ENCODE measurements at regions not wholly inside any gene's neighbourhood (a gene's known extent, or its start where the extent isn't known, plus 50 kb on each side); places are given as distances from the start of the nearest gene placed in this dataset.
"Not testable (repeated sequence)": the region's sequence is repeated elsewhere in the genome, so short reads cannot be mapped to it uniquely, and the experiment has no call there.

DNA sequence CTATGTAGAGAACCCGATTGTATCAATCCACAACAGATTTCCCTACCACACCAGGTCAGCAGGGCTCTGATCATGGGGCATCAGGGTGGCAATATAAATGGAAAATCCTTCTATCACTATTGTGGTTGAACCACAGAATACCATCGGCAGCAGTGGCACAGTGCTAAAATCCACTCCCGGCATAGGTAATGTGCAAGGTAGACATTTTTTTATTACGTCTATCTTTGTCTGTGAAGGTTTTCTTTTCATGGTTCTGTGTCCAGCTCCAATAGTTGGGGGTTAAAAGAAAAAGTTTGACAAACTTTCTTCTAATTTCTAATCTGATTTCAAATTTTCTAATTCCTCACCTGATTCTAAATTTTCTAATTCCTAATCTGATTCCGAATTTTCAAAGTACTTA is 302.7 kb upstream of the PREP start:
- DNase-seq: no peak

- DNase-seq: no peak
Observed at GRCh38 chr6:105695461-105695860, 292.6 kb upstream of the PREP start.

DNA sequence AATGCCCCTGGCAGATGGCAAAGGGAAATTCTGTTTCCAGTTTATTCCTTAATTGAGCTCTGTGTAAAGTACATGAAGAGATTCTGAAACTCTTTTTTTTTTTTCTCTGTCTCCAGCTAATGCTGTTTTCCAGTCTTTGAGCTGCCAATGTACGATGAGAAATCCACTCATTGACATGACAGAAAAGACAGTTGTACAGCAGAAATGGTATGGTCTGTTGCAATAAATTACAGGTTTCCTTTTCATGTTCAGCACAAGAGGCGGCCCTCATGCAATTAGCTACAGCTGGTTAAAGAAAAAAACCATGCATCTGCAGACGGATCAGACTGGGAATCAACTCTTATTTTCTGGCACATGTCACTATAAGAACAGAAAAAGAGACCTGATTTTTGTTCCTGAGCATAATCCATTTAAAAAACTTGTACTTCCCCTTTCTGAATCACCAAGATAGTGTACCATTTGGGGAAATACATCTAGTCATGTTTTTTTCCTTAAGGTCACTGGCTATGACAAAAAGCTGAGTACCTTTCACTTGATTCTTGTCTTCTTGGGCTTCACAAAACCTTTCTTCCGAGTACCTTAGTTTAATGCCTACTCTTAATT is 289.8 kb upstream of the PREP start:
- no peak for DNase-seq

- no peak for DNase-seq
Observed at GRCh38 chr6:105691971-105692370, 289.1 kb upstream of the PREP start.

GRCh38 chr6:105691081-105691480 is 288.2 kb upstream of the PREP start:
- no peak for DNase-seq

DNA sequence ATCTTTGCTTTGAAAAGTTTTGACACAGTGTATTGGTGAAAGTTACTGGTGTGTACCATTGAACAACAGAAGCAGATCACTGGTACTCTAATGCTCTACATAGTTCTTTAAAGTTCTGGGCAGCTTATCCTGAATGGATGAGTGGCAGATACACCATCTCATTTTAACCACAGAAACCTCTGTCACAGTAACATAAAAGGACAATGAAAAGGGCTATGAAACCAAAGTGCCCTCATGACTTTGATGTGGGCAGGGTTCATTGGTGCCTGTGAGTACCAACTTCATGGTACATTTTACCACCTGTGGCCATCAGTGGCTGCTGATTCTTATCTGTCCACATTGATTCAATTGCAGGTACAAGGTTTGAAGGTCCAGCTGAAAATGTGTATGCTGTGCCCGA is 285.7 kb upstream of the PREP start:
- DNase-seq: no peak

DNA sequence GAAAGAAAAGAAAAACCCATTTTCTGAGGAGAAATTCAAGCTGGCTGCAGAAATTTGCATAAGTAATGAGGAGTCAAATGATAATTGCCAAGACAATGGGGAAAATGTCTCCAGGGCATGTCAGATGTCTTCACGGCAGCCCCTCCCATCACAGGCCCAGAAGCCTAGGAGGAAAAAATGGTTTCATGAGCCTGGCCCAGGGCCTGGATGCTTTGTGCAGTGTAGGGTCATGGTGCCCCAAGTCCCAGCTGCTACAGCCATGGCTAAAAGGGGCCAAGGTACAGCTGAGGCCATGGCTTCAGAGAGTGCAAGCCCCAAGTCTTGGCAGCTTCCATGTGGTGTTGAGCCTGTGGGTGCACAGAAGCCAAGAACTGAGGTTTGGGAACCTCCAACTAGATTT is 283.9 kb upstream of the PREP start:
- DNase-seq: not testable (repeated sequence)

GRCh38 chr6:105681061-105681460 is 278.2 kb upstream of the PREP start:
- DNase-seq: no peak

DNA sequence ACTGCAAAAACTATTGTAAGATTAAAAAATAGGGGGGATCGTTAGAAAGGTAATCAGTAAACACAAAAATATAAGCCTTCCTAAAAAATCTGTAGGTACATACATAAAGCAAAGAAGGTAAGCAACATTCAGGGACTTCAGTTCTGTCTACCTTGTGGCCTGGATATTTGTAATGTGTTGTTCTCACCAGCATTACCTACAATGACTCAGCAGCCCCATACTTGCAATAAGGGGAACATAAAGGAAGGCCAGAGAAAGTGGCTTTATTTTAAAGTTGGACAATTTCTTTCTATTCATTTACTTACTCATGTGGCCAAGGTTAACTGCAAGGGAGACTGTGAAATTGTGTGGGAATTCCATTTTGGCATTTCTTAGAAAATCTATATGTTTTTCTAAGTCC is 277.2 kb upstream of the PREP start:
- no peak for DNase-seq

GRCh38 chr6:105678516-105678915 is 275.6 kb upstream of the PREP start:
- no peak for DNase-seq

GRCh38 chr6:105677671-105678475 is 275.0 kb upstream of the PREP start:
- DNase-seq: no peak

GRCh38 chr6:105676857-105677256 is 274.0 kb upstream of the PREP start:
- DNase-seq: no peak

- no peak for DNase-seq
Observed at GRCh38 chr6:105675715-105676397, 273.0 kb upstream of the PREP start.

GRCh38 chr6:105672856-105673538 is 270.1 kb upstream of the PREP start:
- not testable (repeated sequence) for DNase-seq

DNA sequence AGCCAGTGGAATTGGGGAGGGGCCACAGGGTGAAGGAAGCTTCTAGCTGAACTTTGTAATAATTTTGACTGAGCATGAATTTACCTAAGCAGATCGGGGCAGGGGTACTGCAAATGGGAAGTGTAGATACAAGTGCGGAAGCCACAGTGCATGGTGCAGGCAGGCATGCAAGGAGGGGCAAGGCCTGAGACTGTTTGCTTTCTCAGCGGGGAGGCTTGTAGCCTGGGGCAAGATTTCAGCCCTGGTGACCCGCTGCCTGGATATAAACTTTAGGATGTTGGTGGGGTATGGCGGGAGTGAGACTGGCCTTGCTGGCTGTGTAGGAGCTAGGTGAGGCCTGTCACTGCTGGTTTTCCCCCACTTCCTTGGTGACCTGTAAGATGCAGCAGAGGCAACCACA is 266.4 kb upstream of the PREP start:
- no peak for DNase-seq

DNA sequence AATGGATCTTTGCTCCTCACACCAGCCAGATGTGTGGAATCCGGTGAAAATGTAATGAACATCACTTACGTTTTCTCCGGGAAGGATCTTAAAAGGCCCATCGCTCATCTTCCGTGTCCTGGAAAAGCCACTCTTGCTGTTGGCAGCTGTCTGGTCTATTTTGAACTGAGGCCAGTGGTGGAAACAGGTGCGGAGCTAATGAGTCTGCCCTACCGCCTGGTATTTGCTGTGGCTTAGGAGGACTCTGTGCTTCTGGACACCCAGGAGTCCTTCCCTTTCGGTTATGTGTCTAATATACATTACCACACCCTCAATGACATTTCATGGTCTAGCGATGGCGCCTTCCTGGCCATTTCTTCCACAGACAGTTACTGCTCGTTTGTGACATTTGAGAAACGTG is 264.2 kb upstream of the PREP start:
- no peak for DNase-seq

DNA sequence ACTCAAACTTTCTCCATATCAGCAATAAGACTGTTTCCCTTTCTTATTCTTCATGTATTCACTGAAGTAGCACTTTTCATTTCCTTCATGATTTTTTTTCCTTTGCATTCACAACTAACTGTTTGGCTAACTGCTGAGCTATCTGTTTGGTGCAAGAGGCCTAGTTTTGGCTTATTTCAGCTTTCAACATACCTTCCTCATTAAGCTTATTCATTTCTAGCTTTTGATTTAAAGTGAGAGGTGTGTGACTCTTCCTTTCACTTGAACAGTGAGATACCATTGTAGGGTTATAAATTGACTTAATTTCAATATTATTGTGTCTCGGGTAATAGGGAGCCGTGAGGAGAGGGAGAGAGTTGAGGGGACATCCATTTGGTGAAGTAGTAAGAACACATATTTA is 262.0 kb upstream of the PREP start:
- no peak for DNase-seq

DNA sequence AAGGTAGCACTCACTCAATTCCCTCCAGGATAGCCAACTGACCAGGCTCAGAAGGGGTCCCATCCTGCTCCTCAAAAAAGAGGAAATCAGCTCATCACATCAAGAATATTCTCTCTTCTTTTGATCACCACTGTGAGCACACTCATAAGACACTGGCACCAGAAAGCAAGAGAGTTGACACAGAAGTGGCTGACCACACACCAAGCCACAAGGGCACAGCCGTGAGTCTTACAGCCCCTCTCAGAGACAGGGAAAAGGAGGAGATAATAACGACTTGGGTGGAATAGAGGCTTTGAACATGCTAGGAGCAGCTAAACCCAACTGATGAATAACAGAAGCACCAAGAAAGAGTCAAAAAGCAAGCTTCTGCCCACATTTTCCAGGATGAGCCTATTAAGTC is 249.1 kb upstream of the PREP start:
- DNase-seq: no peak

DNA sequence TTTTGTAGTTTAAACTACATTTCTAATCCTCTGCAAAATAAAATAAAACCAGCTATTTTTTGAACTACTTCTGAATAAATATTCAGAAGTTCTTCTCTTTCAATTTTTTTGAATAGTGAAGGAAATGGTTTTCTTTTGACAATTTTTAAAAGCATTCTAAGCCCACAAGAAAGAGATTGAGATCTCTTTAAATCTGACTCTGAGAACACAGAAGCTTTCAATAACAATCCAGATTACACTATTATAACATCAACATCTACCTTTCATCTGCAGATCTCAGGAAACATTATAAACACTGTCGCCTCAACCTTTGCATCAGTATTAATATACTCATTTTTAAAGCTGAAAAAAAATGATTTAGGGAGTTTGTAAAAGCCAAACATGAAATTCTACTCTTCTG is 247.5 kb upstream of the PREP start:
- no peak for DNase-seq

DNA sequence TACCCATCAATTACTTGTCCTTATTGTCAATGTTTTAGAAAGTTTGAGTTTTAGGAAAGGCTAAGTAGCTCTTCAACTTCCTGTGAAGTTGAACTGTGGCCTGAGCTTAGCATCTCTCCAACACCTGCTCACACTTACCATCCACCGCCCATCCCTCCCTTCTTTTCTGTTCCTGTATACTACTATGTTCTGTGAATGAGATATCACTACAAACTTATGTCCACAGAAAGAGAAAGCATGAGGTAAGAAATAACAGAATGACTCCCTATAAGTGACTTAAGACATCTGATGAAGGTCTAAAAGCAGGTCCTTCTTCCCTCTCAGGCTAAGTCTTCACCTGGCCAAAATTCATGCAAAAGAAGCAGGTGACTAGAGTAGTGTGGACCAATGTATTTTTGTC is 246.3 kb upstream of the PREP start:
- no peak for DNase-seq

DNA sequence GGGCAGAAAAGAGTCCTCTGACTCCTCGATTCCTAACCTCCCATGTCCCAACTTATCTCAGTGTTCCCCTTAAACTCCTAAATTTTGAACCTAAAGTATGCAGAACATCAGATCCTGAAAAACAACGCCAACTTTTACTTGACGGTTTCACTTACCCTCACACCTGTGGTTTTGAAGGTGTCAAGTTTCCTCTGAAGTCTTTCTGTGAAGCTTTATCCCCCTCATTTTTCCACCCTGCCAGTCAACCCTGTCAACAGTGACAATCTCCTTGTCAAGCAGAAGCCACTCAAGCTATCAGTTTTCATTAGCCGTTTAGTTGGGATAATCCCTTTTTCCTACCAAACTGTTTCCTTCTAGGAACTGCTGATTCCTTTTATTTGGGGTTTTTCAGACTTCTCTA is 245.4 kb upstream of the PREP start:
- DNase-seq: no peak

- DNase-seq: no peak
Observed at GRCh38 chr6:105646391-105646867, 243.5 kb upstream of the PREP start.

DNA sequence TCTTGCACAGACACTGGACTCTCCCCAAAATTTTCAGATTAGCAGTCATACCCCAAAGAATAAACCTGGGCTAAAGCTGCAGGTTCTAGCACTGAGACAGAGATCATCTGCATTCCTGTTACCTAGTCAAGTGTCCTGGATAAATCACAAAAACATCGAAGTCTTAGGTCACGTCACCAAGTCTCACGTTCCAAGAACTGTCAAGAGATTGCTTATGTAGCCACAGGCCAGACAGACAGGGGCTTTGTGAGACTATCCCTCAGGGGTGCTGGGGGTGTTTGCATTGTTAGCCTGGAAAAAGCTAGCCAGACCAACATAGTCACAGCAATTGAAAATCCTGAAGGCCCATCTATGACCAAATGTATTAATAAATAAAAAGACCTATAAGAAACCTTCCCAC is 243.1 kb upstream of the PREP start:
- DNase-seq: no peak
